Tibial nerve (tissue), 4 donors: ENCODE measurements at regions not wholly inside any gene's neighbourhood (a gene's known extent, or its start where the extent isn't known, plus 50 kb on each side); places are given as distances from the start of the nearest gene placed in this dataset.

Experiments used
- DNase-seq, 2 donors: peaks; one replicate each; pipeline ENCODE4 v3.0.0-alpha.2; 2019; ENCODE audit warnings: low spot score in 2 of 2
- H3K27ac ChIP-seq, 4 donors: fragments of 200-600 bp; sonication (generic) in 3 of 4; one replicate each; pipeline ENCODE4 v1.5.1; 2017 to 2019; ENCODE audit warnings: mild to moderate bottlenecking in 1 of 4
- H3K27me3 ChIP-seq, 2 donors: fragments of 200-600 bp; sonication (generic) in 1 of 2; one replicate each; pipeline versions ENCODE4 v1.5.1 to v1.6.0; 2017 to 2019
- H3K36me3 ChIP-seq, 3 donors: fragments of 200-600 bp; sonication (generic); one replicate each; pipeline ENCODE4 v1.5.1; 2018 to 2019
- H3K4me1 ChIP-seq, 4 donors: fragments of 200-600 bp; sonication (generic) in 3 of 4; one replicate each; pipeline ENCODE4 v1.5.1; 2017 to 2019
- H3K4me3 ChIP-seq, 4 donors: fragments of 200-600 bp; sonication (generic) in 3 of 4; one replicate each; pipeline ENCODE4 v1.5.1; 2017 to 2019; ENCODE audit warnings: mild to moderate bottlenecking in 1 of 4, moderate library complexity in 1 of 4
- H3K9me3 ChIP-seq, 4 donors: fragments of 200-600 bp; sonication (generic) in 3 of 4; one replicate each; pipeline ENCODE4 v1.5.1; 2017 to 2019
- EP300 ChIP-seq, 2 donors: sonication (generic); formaldehyde crosslinking; IDR thresholded peaks; one replicate each; pipeline ENCODE4 v1.6.1; 2017; ENCODE audit warnings: antibody characterized with exemption in 2 of 2, mild to moderate bottlenecking in 1 of 2
- POLR2A ChIP-seq, 2 donors: fragments of 450-650 bp; IDR thresholded peaks; one replicate each; pipeline ENCODE4 v1.6.1; 2017; ENCODE audit warnings: antibody characterized with exemption in 2 of 2, mild to moderate bottlenecking in 2 of 2, moderate library complexity in 2 of 2
- WGBS, 2 donors: methylation state at CpG; one replicate each; pipeline ENCODE4 v1.1.5; 2018; 5-methylcytosine and 5-hydroxymethylcytosine counted together
- TF ChIP-seq, protein P1 (sequence below), 5 experiments: fragments of 200-600 bp in 3 of 5; fragments of 450-650 bp in 2 of 5; sonication (generic) in 3 of 5; IDR thresholded peaks; one replicate each; pipeline ENCODE4 v1.5.1; 2016 to 2019; ENCODE audit warnings: antibody characterized with exemption in 5 of 5, mild to moderate bottlenecking in 3 of 5, moderate library complexity in 2 of 5

DNA sequence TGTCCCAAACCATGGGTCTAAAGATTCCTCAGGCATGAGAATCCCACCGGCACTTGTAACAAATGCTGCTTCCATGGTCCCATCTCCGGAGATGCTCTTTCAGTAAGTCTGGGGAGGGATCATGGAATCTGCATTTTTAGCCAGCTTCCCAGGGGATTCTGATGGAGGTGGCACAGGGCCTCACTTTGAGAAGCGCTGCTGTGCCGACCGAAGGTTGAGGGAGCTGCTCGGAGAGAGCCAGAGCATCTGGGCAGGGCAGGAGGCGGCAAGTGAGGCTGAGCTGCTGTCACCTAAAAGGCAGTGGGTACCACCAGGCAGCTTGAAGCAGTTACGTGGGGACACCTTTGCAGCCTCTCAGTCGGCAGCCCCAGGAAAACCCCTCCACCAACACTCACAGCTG, 100.2 kb upstream of the CDYL start:
- Histone ChIP-seq H3K9me3 (no peaks in the 10 kb centered on the region), H3K27ac (no peak overlapping the region), H3K4me3 (no peak overlapping the region), H3K36me3 (no peaks in the 10 kb centered on the region), H3K4me1 (no peaks in the 10 kb centered on the region), H3K27me3 (no peaks in the 10 kb centered on the region)
- TF ChIP-seq EP300 (IDR thresholded peaks at IDR 0.05) (no peak), POLR2A (IDR thresholded peaks at IDR 0.05) (no peak)
- TF ChIP-seq, protein P1, sequence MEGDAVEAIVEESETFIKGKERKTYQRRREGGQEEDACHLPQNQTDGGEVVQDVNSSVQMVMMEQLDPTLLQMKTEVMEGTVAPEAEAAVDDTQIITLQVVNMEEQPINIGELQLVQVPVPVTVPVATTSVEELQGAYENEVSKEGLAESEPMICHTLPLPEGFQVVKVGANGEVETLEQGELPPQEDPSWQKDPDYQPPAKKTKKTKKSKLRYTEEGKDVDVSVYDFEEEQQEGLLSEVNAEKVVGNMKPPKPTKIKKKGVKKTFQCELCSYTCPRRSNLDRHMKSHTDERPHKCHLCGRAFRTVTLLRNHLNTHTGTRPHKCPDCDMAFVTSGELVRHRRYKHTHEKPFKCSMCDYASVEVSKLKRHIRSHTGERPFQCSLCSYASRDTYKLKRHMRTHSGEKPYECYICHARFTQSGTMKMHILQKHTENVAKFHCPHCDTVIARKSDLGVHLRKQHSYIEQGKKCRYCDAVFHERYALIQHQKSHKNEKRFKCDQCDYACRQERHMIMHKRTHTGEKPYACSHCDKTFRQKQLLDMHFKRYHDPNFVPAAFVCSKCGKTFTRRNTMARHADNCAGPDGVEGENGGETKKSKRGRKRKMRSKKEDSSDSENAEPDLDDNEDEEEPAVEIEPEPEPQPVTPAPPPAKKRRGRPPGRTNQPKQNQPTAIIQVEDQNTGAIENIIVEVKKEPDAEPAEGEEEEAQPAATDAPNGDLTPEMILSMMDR (IDR thresholded peaks at IDR 0.05), result no peak
- WGBS, 2 donors, result 78 to 91% methylated on average over 7 to 8 of the region's 9 CpGs
- DNase-seq, result no peak

- no peaks in the 10 kb centered on the region for H3K27me3 ChIP-seq
- DNase-seq, result no peak
- H3K36me3 ChIP-seq, result no peaks in the 10 kb centered on the region
- TF ChIP-seq POLR2A (IDR thresholded peaks at IDR 0.05), result no peak
- TF ChIP-seq, protein P1 (IDR thresholded peaks at IDR 0.05), result no peak
- TF ChIP-seq EP300 (IDR thresholded peaks at IDR 0.05), result no peak
- H3K4me3 ChIP-seq, result no peak overlapping the region
- no peaks in the 10 kb centered on the region for H3K4me1 ChIP-seq
- no peak overlapping the region for H3K27ac ChIP-seq
- WGBS, 2 donors, result 40 to 44% methylated on average over 6 of the region's 6 CpGs
- no peaks in the 10 kb centered on the region for H3K9me3 ChIP-seq
These were observed 101.1 kb upstream of the CDYL start for GRCh38 chr6:4675121-4675520.

- no peak for TF ChIP-seq EP300 (IDR thresholded peaks at IDR 0.05)
- TF ChIP-seq, protein P1 (IDR thresholded peaks at IDR 0.05), result no peak
- TF ChIP-seq POLR2A (IDR thresholded peaks at IDR 0.05), result no peak
- DNase-seq, result no peak
- 67 to 93% methylated on average over 3 of the region's 3 CpGs for WGBS, 2 donors
- H3K27ac ChIP-seq, result no peak overlapping the region
- H3K27me3 ChIP-seq, result no peaks in the 10 kb centered on the region
- no peak overlapping the region for H3K4me3 ChIP-seq
- H3K9me3 ChIP-seq, result no peaks in the 10 kb centered on the region
- H3K4me1 ChIP-seq, result no peaks in the 10 kb centered on the region
- no peaks in the 10 kb centered on the region for H3K36me3 ChIP-seq
These were observed 102.3 kb upstream of the CDYL start for GRCh38 chr6:4673861-4674260.

GRCh38 chr6:4672772-4673171, 103.4 kb upstream of the CDYL start:
- DNase-seq, result no peak
- Histone ChIP-seq H3K9me3 (no peaks in the 10 kb centered on the region), H3K4me1 (no peaks in the 10 kb centered on the region), H3K27me3 (no peaks in the 10 kb centered on the region), H3K4me3 (no peak overlapping the region), H3K36me3 (no peaks in the 10 kb centered on the region), H3K27ac (no peak overlapping the region)
- 55 to 56% methylated on average over 3 of the region's 3 CpGs for WGBS, 2 donors
- TF ChIP-seq, protein P1 (IDR thresholded peaks at IDR 0.05), result no peak

DNA sequence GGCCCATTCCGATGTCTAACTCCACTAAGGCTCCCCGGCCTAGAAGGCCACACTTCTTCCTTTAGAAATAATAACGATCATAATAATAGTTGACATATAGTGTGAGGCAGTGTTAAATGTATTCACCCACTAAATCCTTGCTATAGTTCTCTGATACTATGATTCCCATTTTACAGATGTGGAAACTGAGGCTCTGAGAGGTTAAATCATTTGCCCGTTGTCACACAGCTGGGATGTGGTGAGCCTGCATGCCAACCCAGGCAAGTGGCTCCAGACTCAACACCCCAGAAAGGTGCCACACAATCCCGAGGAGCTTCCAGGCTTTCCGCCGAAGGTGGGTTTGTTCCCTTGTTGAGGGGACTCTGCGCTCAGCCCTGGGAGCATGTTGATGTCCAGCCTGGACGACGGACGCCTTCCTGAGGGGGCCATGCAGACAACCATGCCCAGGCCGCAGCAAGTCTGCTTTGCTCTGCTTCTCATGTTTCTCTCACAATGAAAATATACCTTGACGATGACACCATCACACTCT, 104.6 kb upstream of the CDYL start:
- DNase-seq, result no peak
- TF ChIP-seq, protein P1 (IDR thresholded peaks at IDR 0.05), result no peak
- no peak for TF ChIP-seq POLR2A (IDR thresholded peaks at IDR 0.05)
- TF ChIP-seq EP300 (IDR thresholded peaks at IDR 0.05), result no peak
- H3K27ac ChIP-seq, result no peak overlapping the region
- H3K4me1 ChIP-seq, result no peaks in the 10 kb centered on the region
- no peaks in the 10 kb centered on the region for H3K27me3 ChIP-seq
- H3K4me3 ChIP-seq, result no peak overlapping the region
- no peaks in the 10 kb centered on the region for H3K36me3 ChIP-seq
- WGBS, 2 donors, result 89 to 90% methylated on average over 12 to 13 of the region's 13 CpGs
- no peaks in the 10 kb centered on the region for H3K9me3 ChIP-seq
